Cardiac fibroblast (primary cell): ENCODE measurements at regions not wholly inside any gene's neighbourhood (a gene's known extent, or its start where the extent isn't known, plus 50 kb on each side); places are given as distances from the start of the nearest gene placed in this dataset.

Experiments used
- DNase-seq, 2 donors: peaks; one replicate each; pipeline versions ENCODE4 v3.0.0 to v3.0.0-alpha.2; 2010; ENCODE audit warnings: low read depth in 2 of 2
- H3K4me3 ChIP-seq, 2 donors: replicated peaks in 1 of 2; 1 replicate in 1 of 2; 2 replicates in 1 of 2; pipeline ENCODE4 v1.5.1; 2011; ENCODE audit warnings: low read depth in 2 of 2, low read length in 2 of 2, mild to moderate bottlenecking in 2 of 2, moderate library complexity in 1 of 2
- CTCF ChIP-seq: IDR thresholded peaks from one replicate; pipeline ENCODE4 v1.5.1; 2011; ENCODE audit warnings: low read depth, mild to moderate bottlenecking, low read length, inconsistent platforms

GRCh38 chr3:168467115-168467714 lies 371.5 kb upstream of the GOLIM4 start:
- DNase-seq: peak; percentile 51 to 56
- no peak overlapping the region for H3K4me3 ChIP-seq
- TF ChIP-seq CTCF: peak; percentile 26

GRCh38 chr3:168461793-168462192 lies 366.1 kb upstream of the GOLIM4 start:
- no peak for DNase-seq
- H3K4me3 ChIP-seq: no peak overlapping the region
- TF ChIP-seq CTCF: no peak

GRCh38 chr3:168459226-168459784 lies 363.6 kb upstream of the GOLIM4 start:
- H3K4me3 ChIP-seq: no peak overlapping the region
- TF ChIP-seq CTCF: no peak
- peak in 1 of 2 donors; percentile 14 for DNase-seq

GRCh38 chr3:168457954-168458539 lies 362.3 kb upstream of the GOLIM4 start:
- H3K4me3 ChIP-seq: no peak overlapping the region
- no peak for DNase-seq
- TF ChIP-seq CTCF: no peak

GRCh38 chr3:168455814-168456213 lies 360.1 kb upstream of the GOLIM4 start:
- H3K4me3 ChIP-seq: no peak overlapping the region
- no peak for TF ChIP-seq CTCF
- DNase-seq: no peak

- no peak for DNase-seq
- no peak overlapping the region for H3K4me3 ChIP-seq
- no peak for TF ChIP-seq CTCF
Observed at GRCh38 chr3:168453623-168454022, 357.9 kb upstream of the GOLIM4 start.
